ENCODE measurements at regions not wholly inside any gene's neighbourhood (a gene's known extent, or its start where the extent isn't known, plus 50 kb on each side); places are given as distances from the start of the nearest gene placed in this dataset.

GRCh38 chr12:33676866-33677265, 237.2 kb upstream of the SYT10 start:
- TF ChIP-seq POLR2AphosphoS5 (IDR thresholded peaks at IDR 0.05) (no peak), CTCF (IDR thresholded peaks at IDR 0.05) (no peak)

Data from stomach (tissue), 4 donors.